Astrocyte (in vitro differentiated cells and primary cell): ENCODE measurements at regions not wholly inside any gene's neighbourhood (a gene's known extent, or its start where the extent isn't known, plus 50 kb on each side); places are given as distances from the start of the nearest gene placed in this dataset.

Experiments
- DNase-seq: peaks from one replicate; pipeline ENCODE4 v3.0.0-alpha.2; 2010; ENCODE audit warnings: low read depth
- FAIRE-seq: peaks from 2 replicates; lab custom pipeline; 2011; peaks lifted over from hg19 to GRCh38; lab: Jason Lieb, UNC
- H2AFZ ChIP-seq: 2 replicates; pipeline ENCODE4 v1.6.0; 2012; ENCODE audit warnings: low read depth, low read length, inconsistent platforms
- H3K27ac ChIP-seq: 2 replicates; pipeline ENCODE4 v1.5.1; 2011; ENCODE audit warnings: low read depth, low read length, inconsistent platforms
- H3K27me3 ChIP-seq: 2 replicates; pipeline ENCODE4 v1.6.0; 2011; ENCODE audit warnings: low read length, inconsistent platforms; ENCODE audit not compliant: insufficient read depth
- H3K36me3 ChIP-seq: 2 replicates; pipeline ENCODE4 v1.5.1; 2011; ENCODE audit warnings: low read length, inconsistent platforms; ENCODE audit not compliant: insufficient read depth
- H3K4me1 ChIP-seq: 2 replicates; pipeline ENCODE4 v1.5.1; 2011; ENCODE audit warnings: low read length, inconsistent platforms; ENCODE audit not compliant: insufficient read depth
- H3K4me2 ChIP-seq: 2 replicates; pipeline ENCODE4 v1.6.0; 2012; ENCODE audit warnings: low read length, inconsistent platforms
- H3K4me3 ChIP-seq: 2 replicates; pipeline ENCODE4 v1.5.1; 2011; ENCODE audit warnings: low read depth, mild to moderate bottlenecking, low read length, inconsistent platforms; ENCODE audit not compliant: insufficient read depth
- H3K79me2 ChIP-seq: 2 replicates; pipeline ENCODE4 v1.6.0; 2012; ENCODE audit warnings: mild to moderate bottlenecking, low read length, inconsistent platforms; ENCODE audit not compliant: insufficient read depth
- H3K9ac ChIP-seq: 2 replicates; pipeline ENCODE4 v1.6.0; 2012; ENCODE audit warnings: mild to moderate bottlenecking, low read length, inconsistent platforms
- H3K9me3 ChIP-seq: 2 replicates; pipeline ENCODE4 v1.5.1; 2012; ENCODE audit warnings: low read depth, mild to moderate bottlenecking, low read length, inconsistent platforms; ENCODE audit not compliant: insufficient read depth
- H4K20me1 ChIP-seq: 2 replicates; pipeline ENCODE4 v1.6.0; 2012; ENCODE audit warnings: low read length, inconsistent platforms; ENCODE audit not compliant: insufficient read depth
- H3K27ac Mint-ChIP-seq: one replicate; pipeline ENCODE4 v1.8.0; 2021; ENCODE audit warnings: mild to moderate bottlenecking, mixed read lengths; ENCODE audit not compliant: unreplicated experiment
- H3K27me3 Mint-ChIP-seq: one replicate; pipeline ENCODE4 v1.8.0; 2021; ENCODE audit warnings: low read depth, mixed read lengths; ENCODE audit not compliant: unreplicated experiment
- H3K36me3 Mint-ChIP-seq: one replicate; pipeline ENCODE4 v1.8.0; 2021; ENCODE audit warnings: low read depth, mixed read lengths; ENCODE audit not compliant: unreplicated experiment
- H3K4me1 Mint-ChIP-seq: one replicate; pipeline ENCODE4 v1.8.0; 2021; ENCODE audit warnings: low read depth, mixed read lengths; ENCODE audit not compliant: unreplicated experiment
- H3K4me3 Mint-ChIP-seq: one replicate; pipeline ENCODE4 v1.8.0; 2021; ENCODE audit warnings: mild to moderate bottlenecking, moderate library complexity, mixed read lengths; ENCODE audit not compliant: unreplicated experiment
- H3K9me3 Mint-ChIP-seq: one replicate; pipeline ENCODE4 v1.8.0; 2021; ENCODE audit warnings: mild to moderate bottlenecking, mixed read lengths; ENCODE audit not compliant: unreplicated experiment
- CTCF ChIP-seq: IDR thresholded peaks from 2 replicates; pipeline ENCODE4 v1.5.1; 2011; ENCODE audit warnings: low read depth, mild to moderate bottlenecking, inconsistent platforms, low read length, moderate library complexity; ENCODE audit not compliant: insufficient read depth
- EZH2 ChIP-seq: IDR thresholded peaks from 2 replicates; pipeline ENCODE4 v1.6.1; 2012; ENCODE audit warnings: mild to moderate bottlenecking, low read length, inconsistent platforms; ENCODE audit not compliant: insufficient read depth

GRCh38 chr20:63114006-63114692, 101.8 kb downstream of the YTHDF1 start:
- Histone ChIP-seq H3K9me3 (peaks cover 2% of the 10 kb centered on the region), H4K20me1 (no peaks in the 10 kb centered on the region), H2AFZ (no peak overlapping the region), H3K4me1 (no peaks in the 10 kb centered on the region), H3K4me3 (no peak overlapping the region), H3K4me2 (no peak overlapping the region), H3K36me3 (no peaks in the 10 kb centered on the region), H3K27ac (no peak overlapping the region), H3K27me3 (peaks cover 2% of the 10 kb centered on the region), H3K9ac (no peak overlapping the region), H3K79me2 (no peaks in the 10 kb centered on the region)
- no peak for TF ChIP-seq CTCF
- TF ChIP-seq EZH2, result no peak
- Mint-ChIP-seq H3K4me1 (no peaks in the 10 kb centered on the region), H3K27me3 (peaks cover 85% of the 10 kb centered on the region), H3K4me3 (no peak overlapping the region), H3K36me3 (no peaks in the 10 kb centered on the region), H3K27ac (no peak overlapping the region), H3K9me3 (peaks cover 11% of the 10 kb centered on the region)
- FAIRE-seq (no peak), DNase-seq (no peak)

GRCh38 chr20:63112491-63113219, 103.3 kb downstream of the YTHDF1 start:
- DNase-seq (no peak), FAIRE-seq (no peak)
- H3K4me3 Mint-ChIP-seq, result no peak overlapping the region
- H3K4me1 ChIP-seq, result no peaks in the 10 kb centered on the region
- H3K79me2 ChIP-seq, result no peaks in the 10 kb centered on the region
- H3K27me3 ChIP-seq, result peaks cover 2% of the 10 kb centered on the region
- no peak overlapping the region for H3K9ac ChIP-seq
- no peaks in the 10 kb centered on the region for H3K36me3 ChIP-seq
- H3K27ac ChIP-seq, result no peak overlapping the region
- H3K27me3 Mint-ChIP-seq, result peaks cover 77% of the 10 kb centered on the region
- no peaks in the 10 kb centered on the region for H4K20me1 ChIP-seq
- peaks cover 2% of the 10 kb centered on the region for H3K9me3 ChIP-seq
- H2AFZ ChIP-seq, result no peak overlapping the region
- H3K4me3 ChIP-seq, result no peak overlapping the region
- peaks cover 16% of the 10 kb centered on the region for H3K9me3 Mint-ChIP-seq
- TF ChIP-seq EZH2, result no peak
- no peak overlapping the region for H3K4me2 ChIP-seq
- no peaks in the 10 kb centered on the region for H3K4me1 Mint-ChIP-seq
- no peaks in the 10 kb centered on the region for H3K36me3 Mint-ChIP-seq
- no peak overlapping the region for H3K27ac Mint-ChIP-seq

- Histone ChIP-seq H3K79me2 (no peaks in the 10 kb centered on the region), H3K4me1 (no peaks in the 10 kb centered on the region), H3K9me3 (peaks cover 2% of the 10 kb centered on the region), H3K27me3 (no peaks in the 10 kb centered on the region), H3K9ac (no peak overlapping the region), H2AFZ (no peak overlapping the region), H3K4me3 (no peak overlapping the region), H3K36me3 (no peaks in the 10 kb centered on the region), H3K27ac (no peak overlapping the region), H3K4me2 (no peak overlapping the region), H4K20me1 (no peaks in the 10 kb centered on the region)
- H3K36me3 Mint-ChIP-seq, result no peaks in the 10 kb centered on the region
- no peak for DNase-seq
- H3K4me3 Mint-ChIP-seq, result no peak overlapping the region
- H3K9me3 Mint-ChIP-seq, result peaks cover 16% of the 10 kb centered on the region
- TF ChIP-seq EZH2 (no peak), CTCF (no peak)
- no peak overlapping the region for H3K27ac Mint-ChIP-seq
- no peaks in the 10 kb centered on the region for H3K4me1 Mint-ChIP-seq
- H3K27me3 Mint-ChIP-seq, result peaks cover 48% of the 10 kb centered on the region
- FAIRE-seq, result no peak
These were observed 101.5 kb upstream of the BHLHE23 start for GRCh38 chr20:63108247-63108646.
